Neuronal stem cell (in vitro differentiated cells): ENCODE measurements at regions not wholly inside any gene's neighbourhood (a gene's known extent, or its start where the extent isn't known, plus 50 kb on each side); places are given as distances from the start of the nearest gene placed in this dataset.

Source experiments
- DNase-seq: peaks from one replicate; pipeline ENCODE4 v3.0.0-alpha.2; 2013; ENCODE audit warnings: low spot score
- H2AFZ ChIP-seq: one replicate; pipeline ENCODE4 v1.6.1; 2013; ENCODE audit warnings: mild to moderate bottlenecking, low read length, inconsistent platforms
- H2AK5ac ChIP-seq: 2 replicates; pipeline ENCODE4 v1.6.1; 2013; ENCODE audit warnings: low read depth, mild to moderate bottlenecking, inconsistent platforms, low read length, moderate library complexity, mixed read lengths
- H2BK120ac ChIP-seq: 2 replicates; pipeline ENCODE4 v1.6.1; 2013; ENCODE audit warnings: low read depth, mild to moderate bottlenecking, inconsistent platforms, low read length, moderate library complexity, mixed read lengths
- H2BK12ac ChIP-seq: one replicate; pipeline ENCODE4 v1.6.1; 2013; ENCODE audit warnings: low read length, inconsistent platforms
- H2BK15ac ChIP-seq: 2 replicates; pipeline ENCODE4 v1.6.1; 2013; ENCODE audit warnings: mild to moderate bottlenecking, low read length, inconsistent platforms, mixed read lengths
- H2BK5ac ChIP-seq: one replicate; pipeline ENCODE4 v1.6.1; 2013; ENCODE audit warnings: inconsistent platforms, mild to moderate bottlenecking, low read length, moderate library complexity
- H3K14ac ChIP-seq: one replicate; pipeline ENCODE4 v1.6.1; 2013; ENCODE audit warnings: low read length, inconsistent platforms
- H3K18ac ChIP-seq: 2 replicates; pipeline ENCODE4 v1.6.1; 2013; ENCODE audit warnings: low read length, inconsistent platforms
- H3K23ac ChIP-seq: 2 replicates; pipeline ENCODE4 v1.6.1; 2013; ENCODE audit warnings: low read depth, mild to moderate bottlenecking, mixed read lengths, low read length, inconsistent platforms; ENCODE audit not compliant: poor library complexity
- H3K27ac ChIP-seq: replicated peaks from 3 replicates; pipeline ENCODE4 v1.5.1; 2013; ENCODE audit warnings: low read length, inconsistent platforms
- H3K27me3 ChIP-seq, 3 experiments: 2 replicates each; pipeline ENCODE4 v1.6.1; 2013; ENCODE audit warnings: low read length in 3 of 3, mild to moderate bottlenecking in 2 of 3, inconsistent platforms in 1 of 3, low read depth in 1 of 3, mixed read lengths in 1 of 3, moderate library complexity in 1 of 3; ENCODE audit not compliant: control insufficient read depth in 3 of 3, insufficient read depth in 3 of 3
- H3K36me3 ChIP-seq, 2 donors: replicated peaks in 1 of 2; 2 replicates each; pipeline ENCODE4 v1.6.1; 2013; ENCODE audit warnings: low read length in 2 of 2; ENCODE audit not compliant: control insufficient read depth in 2 of 2, insufficient read depth in 2 of 2
- H3K4ac ChIP-seq: 2 replicates; pipeline ENCODE4 v1.6.1; 2013; ENCODE audit warnings: inconsistent platforms, mild to moderate bottlenecking, low read length, moderate library complexity
- H3K4me1 ChIP-seq, 2 donors: 1 replicate in 1 of 2; 2 replicates in 1 of 2; pipeline ENCODE4 v1.6.1; 2013; ENCODE audit warnings: low read length in 2 of 2, low read depth in 1 of 2; ENCODE audit not compliant: control insufficient read depth in 2 of 2, insufficient read depth in 1 of 2
- H3K4me2 ChIP-seq: one replicate; pipeline ENCODE4 v1.6.1; 2013; ENCODE audit warnings: mild to moderate bottlenecking, low read length, inconsistent platforms; ENCODE audit not compliant: insufficient read depth, poor library complexity, severe bottlenecking
- H3K4me3 ChIP-seq, 2 donors: 2 replicates each; pipeline ENCODE4 v1.5.1; 2013; ENCODE audit warnings: low read length in 2 of 2, mild to moderate bottlenecking in 2 of 2, inconsistent platforms in 1 of 2, moderate library complexity in 1 of 2
- H3K79me1 ChIP-seq: one replicate; pipeline ENCODE4 v1.6.1; 2013; ENCODE audit warnings: low read depth, mild to moderate bottlenecking, inconsistent platforms, low read length, moderate library complexity
- H3K9ac ChIP-seq: one replicate; pipeline ENCODE4 v1.6.1; 2013; ENCODE audit warnings: mild to moderate bottlenecking, low read depth, low read length, inconsistent platforms; ENCODE audit not compliant: poor library complexity
- H3K9me3 ChIP-seq, 2 donors: replicated peaks in 1 of 2; 2 replicates each; pipeline versions ENCODE3 to v1.6.1; 2013; ENCODE audit warnings: low read length in 2 of 2, mild to moderate bottlenecking in 2 of 2, inconsistent platforms in 1 of 2, low read depth in 1 of 2, mixed read lengths in 1 of 2, moderate library complexity in 1 of 2; ENCODE audit not compliant: control insufficient read depth in 2 of 2, insufficient read depth in 1 of 2
- H4K8ac ChIP-seq: one replicate; pipeline ENCODE4 v1.6.1; 2013; ENCODE audit warnings: low read depth, mild to moderate bottlenecking, inconsistent platforms, low read length, moderate library complexity
- H4K91ac ChIP-seq: one replicate; pipeline ENCODE4 v1.6.1; 2013; ENCODE audit warnings: low read length, low read depth, mild to moderate bottlenecking, inconsistent platforms; ENCODE audit not compliant: poor library complexity
- WGBS, 2 donors: extraction: QIAGEN DNeasy Blood & Tissue Kit; methylation state at CpG; one replicate each; pipeline ENCODE4 v1.1.7; 2013; ENCODE audit warnings: missing lambda C conversion rate in 2 of 2, mixed read lengths in 1 of 2; ENCODE audit not compliant: insufficient read length in 2 of 2, insufficient replicate concordance in 1 of 2; ENCODE audit errors: extremely low coverage in 2 of 2; 5-methylcytosine and 5-hydroxymethylcytosine counted together

- no peak overlapping the region for H4K8ac ChIP-seq
- no peaks in the 10 kb centered on the region for H3K4me1 ChIP-seq
- H3K79me1 ChIP-seq: no peaks in the 10 kb centered on the region
- no peak overlapping the region for H3K4me2 ChIP-seq
- no peak overlapping the region for H2BK15ac ChIP-seq
- no peaks in the 10 kb centered on the region for H3K36me3 ChIP-seq
- H2AFZ ChIP-seq: no peak overlapping the region
- no peak overlapping the region for H3K4me3 ChIP-seq
- no peak overlapping the region for H2BK120ac ChIP-seq
- no peak overlapping the region for H3K9ac ChIP-seq
- no peak overlapping the region for H3K4ac ChIP-seq
- H3K14ac ChIP-seq: no peak overlapping the region
- no peak for DNase-seq
- no peak overlapping the region for H4K91ac ChIP-seq
- no peak overlapping the region for H3K27ac ChIP-seq
- WGBS, 2 donors: no CpG with 5 or more reads among the region's 1 CpG
- no peak overlapping the region for H2AK5ac ChIP-seq
- peaks cover 2 to 8% of the 10 kb centered on the region in 2 donors for H3K9me3 ChIP-seq
- no peak overlapping the region for H2BK5ac ChIP-seq
- no peak overlapping the region for H3K18ac ChIP-seq
- no peaks in the 10 kb centered on the region for H3K27me3 ChIP-seq
- H3K23ac ChIP-seq: no peak overlapping the region
- no peak overlapping the region for H2BK12ac ChIP-seq
Observed at GRCh38 chr10:131669838-131670237, 231.0 kb upstream of the PPP2R2D start.

- WGBS, 2 donors: no CpG with 5 or more reads among the region's 5 CpGs
- H3K23ac ChIP-seq: no peak overlapping the region
- DNase-seq: no peak
Observed at GRCh38 chr10:131670341-131670740, 230.5 kb upstream of the PPP2R2D start.

GRCh38 chr10:131673396-131673795 lies 227.4 kb upstream of the PPP2R2D start:
- Histone ChIP-seq H2BK12ac (no peak overlapping the region), H3K9me3 (peaks cover 6% of the 10 kb centered on the region in 2 donors), H3K79me1 (no peaks in the 10 kb centered on the region), H3K23ac (no peak overlapping the region), H3K27ac (no peak overlapping the region), H4K8ac (no peak overlapping the region), H3K36me3 (no peaks in the 10 kb centered on the region), H3K4ac (no peak overlapping the region), H3K27me3 (no peaks in the 10 kb centered on the region), H3K4me3 (no peak overlapping the region), H3K14ac (no peak overlapping the region), H3K4me1 (peaks cover 14 to 15% of the 10 kb centered on the region in 2 donors), H2AFZ (no peak overlapping the region), H2AK5ac (no peak overlapping the region), H3K4me2 (no peak overlapping the region), H3K9ac (no peak overlapping the region), H3K18ac (peak overlapping the region; percentile 60), H2BK15ac (no peak overlapping the region), H4K91ac (no peak overlapping the region), H2BK120ac (no peak overlapping the region), H2BK5ac (no peak overlapping the region)
- no peak for DNase-seq
- WGBS, 2 donors: no CpG with 5 or more reads among the region's 7 CpGs

More at GRCh38 chr10:131670341-131670740, 230.5 kb upstream of the PPP2R2D start:
- no peak overlapping the region for H3K4me3 ChIP-seq
- H3K79me1 ChIP-seq: no peaks in the 10 kb centered on the region
- H3K14ac ChIP-seq: no peak overlapping the region
- peak overlapping the region; percentile 66 for H2BK15ac ChIP-seq
- no peak overlapping the region for H3K27ac ChIP-seq
- H3K18ac ChIP-seq: no peak overlapping the region
- H4K91ac ChIP-seq: no peak overlapping the region
- no peak overlapping the region for H3K9ac ChIP-seq
- H2AK5ac ChIP-seq: no peak overlapping the region
- H2BK120ac ChIP-seq: no peak overlapping the region
- no peak overlapping the region for H2BK12ac ChIP-seq
- no peaks in the 10 kb centered on the region for H3K36me3 ChIP-seq
- H3K4ac ChIP-seq: no peak overlapping the region
- peaks cover 2 to 8% of the 10 kb centered on the region in 2 donors for H3K9me3 ChIP-seq
- H2BK5ac ChIP-seq: no peak overlapping the region
- no peaks in the 10 kb centered on the region for H3K4me1 ChIP-seq
- no peak overlapping the region for H4K8ac ChIP-seq
- no peak overlapping the region for H2AFZ ChIP-seq
- no peaks in the 10 kb centered on the region for H3K27me3 ChIP-seq
- no peak overlapping the region for H3K4me2 ChIP-seq

- H3K9me3 ChIP-seq: peaks cover 6% of the 10 kb centered on the region in 2 donors
- H3K4me3 ChIP-seq: no peak overlapping the region
- no peak overlapping the region for H3K27ac ChIP-seq
- no peak overlapping the region for H2BK5ac ChIP-seq
- H3K27me3 ChIP-seq: no peaks in the 10 kb centered on the region
- H4K91ac ChIP-seq: no peak overlapping the region
- H3K4me2 ChIP-seq: no peak overlapping the region
- H3K4ac ChIP-seq: no peak overlapping the region
- no peak overlapping the region for H2AFZ ChIP-seq
- no peak overlapping the region for H2BK12ac ChIP-seq
- no peak overlapping the region for H2BK120ac ChIP-seq
- no peaks in the 10 kb centered on the region for H3K36me3 ChIP-seq
- peak overlapping the region; percentile 49 for H3K14ac ChIP-seq
- H4K8ac ChIP-seq: no peak overlapping the region
- H2BK15ac ChIP-seq: peak overlapping the region; percentile 93
- DNase-seq: no peak
- WGBS, 2 donors: no CpG with 5 or more reads among the region's 9 CpGs
- H3K9ac ChIP-seq: peak overlapping the region; percentile 24
- peak overlapping the region; percentile 97 for H2AK5ac ChIP-seq
- H3K79me1 ChIP-seq: no peaks in the 10 kb centered on the region
- peaks cover 14 to 15% of the 10 kb centered on the region in 2 donors for H3K4me1 ChIP-seq
- H3K23ac ChIP-seq: no peak overlapping the region
- peak overlapping the region; percentile 85 for H3K18ac ChIP-seq
Observed at GRCh38 chr10:131674130-131674529, 226.7 kb upstream of the PPP2R2D start.
